ENCODE measurements at regions not wholly inside any gene's neighbourhood (a gene's known extent, or its start where the extent isn't known, plus 50 kb on each side); places are given as distances from the start of the nearest gene placed in this dataset.

- H3K36me3 Mint-ChIP-seq: no peaks in the 10 kb centered on the region
- no peak overlapping the region for H3K9ac ChIP-seq (ENCODE audit: insufficient read depth, low read length, poor library complexity, severe bottlenecking)
Observed at GRCh38 chr4:32000846-32001488, 1280.8 kb downstream of the PCDH7 start.

GRCh38 chr4:32002037-32002747 lies 1282.0 kb downstream of the PCDH7 start:
- no peak overlapping the region for H3K4me3 ChIP-seq (replicated peaks in 1 of 3; ENCODE audit: low read depth in 2 of 3, low read length in 3 of 3)
- no peak for DNase-seq
- TF ChIP-seq CTCF (IDR thresholded peaks at IDR 0.05): no peak
- H3K4me2 ChIP-seq (replicated peaks; ENCODE audit: extremely low read depth, low read length, poor library complexity, severe bottlenecking): no peak overlapping the region
- no peaks in the 10 kb centered on the region for H3K79me2 ChIP-seq (ENCODE audit: insufficient read depth, low read length)
- 80% methylated on average over 3 of the region's 6 CpGs for WGBS (ENCODE audit: insufficient coverage)
- H3K4me1 Mint-ChIP-seq: no peaks in the 10 kb centered on the region
- H3K9ac ChIP-seq (ENCODE audit: insufficient read depth, low read length, poor library complexity, severe bottlenecking): no peak overlapping the region
- H3K27me3 Mint-ChIP-seq (ENCODE audit: low read depth in 3 of 3): peaks cover 0 to 6% (median 0%) of the 10 kb centered on the region in 3 donors
- peaks cover 0 to 4% of the 10 kb centered on the region in 2 donors for H3K9me3 ChIP-seq (replicated peaks in 1 of 2; ENCODE audit: control insufficient read depth in 1 of 2, insufficient read depth in 1 of 2, low read length in 2 of 2)
- H3K4me3 Mint-ChIP-seq: no peak overlapping the region
- no peak overlapping the region for H3K27ac Mint-ChIP-seq
- H3K4me1 ChIP-seq (ENCODE audit: control insufficient read depth in 1 of 2, insufficient read depth in 2 of 2, low read length in 2 of 2): no peaks in the 10 kb centered on the region
- no peaks in the 10 kb centered on the region for H3K36me3 ChIP-seq (replicated peaks in 1 of 2; ENCODE audit: control insufficient read depth in 1 of 2, insufficient read depth in 2 of 2, low read length in 2 of 2)
- peaks cover 0 to 2% (median 1%) of the 10 kb centered on the region in 7 donors for H3K9me3 Mint-ChIP-seq
- H3K36me3 Mint-ChIP-seq: no peaks in the 10 kb centered on the region
- no peak overlapping the region for H3K27ac ChIP-seq (ENCODE audit: low read depth in 1 of 2, low read length in 2 of 2)
- H2AFZ ChIP-seq (ENCODE audit: insufficient read depth, low read depth, low read length, poor library complexity, severe bottlenecking): no peak overlapping the region
- H4K20me1 ChIP-seq (ENCODE audit: insufficient read depth, low read length): no peaks in the 10 kb centered on the region
- intact Hi-C loops (cut with micrococcal nuclease): no loop called here
- H3K27me3 ChIP-seq (ENCODE audit: control insufficient read depth in 2 of 2, insufficient read depth in 2 of 2, low read length in 2 of 2): no peaks in the 10 kb centered on the region

More at GRCh38 chr4:32000846-32001488, 1280.8 kb downstream of the PCDH7 start:
- Histone ChIP-seq H3K4me3 (replicated peaks in 1 of 3; ENCODE audit: low read depth in 2 of 3, low read length in 3 of 3) (no peak overlapping the region), H3K27ac (ENCODE audit: low read depth in 1 of 2, low read length in 2 of 2) (no peak overlapping the region), H3K36me3 (replicated peaks in 1 of 2; ENCODE audit: control insufficient read depth in 1 of 2, insufficient read depth in 2 of 2, low read length in 2 of 2) (no peaks in the 10 kb centered on the region), H4K20me1 (ENCODE audit: insufficient read depth, low read length) (no peaks in the 10 kb centered on the region), H3K4me2 (replicated peaks; ENCODE audit: extremely low read depth, low read length, poor library complexity, severe bottlenecking) (no peak overlapping the region), H3K79me2 (ENCODE audit: insufficient read depth, low read length) (no peaks in the 10 kb centered on the region), H3K4me1 (ENCODE audit: control insufficient read depth in 1 of 2, insufficient read depth in 2 of 2, low read length in 2 of 2) (no peaks in the 10 kb centered on the region), H2AFZ (ENCODE audit: insufficient read depth, low read depth, low read length, poor library complexity, severe bottlenecking) (no peak overlapping the region), H3K27me3 (ENCODE audit: control insufficient read depth in 2 of 2, insufficient read depth in 2 of 2, low read length in 2 of 2) (no peaks in the 10 kb centered on the region), H3K9me3 (replicated peaks in 1 of 2; ENCODE audit: control insufficient read depth in 1 of 2, insufficient read depth in 1 of 2, low read length in 2 of 2) (peaks cover 0 to 12% of the 10 kb centered on the region in 2 donors)
- Mint-ChIP-seq H3K9me3 (peaks cover 0 to 3% (median 2%) of the 10 kb centered on the region in 7 donors), H3K27ac (no peak overlapping the region), H3K4me3 (no peak overlapping the region), H3K4me1 (no peaks in the 10 kb centered on the region), H3K27me3 (ENCODE audit: low read depth in 3 of 3) (peaks cover 0 to 6% (median 0%) of the 10 kb centered on the region in 3 donors)
- no peak for DNase-seq
- intact Hi-C loops (cut with micrococcal nuclease): no loop called here
- WGBS (ENCODE audit: insufficient coverage): 89% methylated on average over 1 of the region's 4 CpGs
- TF ChIP-seq CTCF (IDR thresholded peaks at IDR 0.05): no peak
